H1 (cell line): ENCODE measurements at regions not wholly inside any gene's neighbourhood (a gene's known extent, or its start where the extent isn't known, plus 50 kb on each side); places are given as distances from the start of the nearest gene placed in this dataset.

Source experiments
- PHF8 ChIP-seq: fragments of 200-600 bp; sonication (generic); conservative IDR thresholded peaks from 2 replicates; pipeline ENCODE4 v1.7.1; 2012; ENCODE audit warnings: low read depth, mild to moderate bottlenecking, inconsistent platforms, low read length, moderate library complexity
- RBBP5 ChIP-seq: IDR thresholded peaks from 2 replicates; pipeline ENCODE4 v1.7.1; 2012; ENCODE audit warnings: low read depth, mild to moderate bottlenecking, inconsistent platforms, low read length, moderate library complexity, borderline replicate concordance

GRCh38 chr7:89517815-89518214 lies 636.5 kb upstream of the STEAP1 start (continued):
- TF ChIP-seq PHF8 (no peak), RBBP5 (no peak)
- TF ChIP-seq, all 59 proteins: peak for 0
